Adrenal gland (tissue), 5 donors: ENCODE measurements at regions not wholly inside any gene's neighbourhood (a gene's known extent, or its start where the extent isn't known, plus 50 kb on each side); places are given as distances from the start of the nearest gene placed in this dataset.

Source experiments
- CTCF ChIP-seq, 6 experiments: fragments of 450-650 bp in 4 of 6; fragments of 200-600 bp in 2 of 6; sonication (generic) in 1 of 6; IDR thresholded peaks; 1 replicate in 5 of 6; 2 replicates in 1 of 6; pipeline versions ENCODE4 v1.5.1 to v1.8.0; 2016 to 2021; ENCODE audit warnings: antibody characterized with exemption in 6 of 6, mild to moderate bottlenecking in 2 of 6, moderate library complexity in 1 of 6
- POLR2A ChIP-seq, 2 donors: fragments of 450-650 bp; IDR thresholded peaks; one replicate each; pipeline ENCODE4 v1.6.1; 2017; ENCODE audit warnings: antibody characterized with exemption in 2 of 2, mild to moderate bottlenecking in 2 of 2, moderate library complexity in 1 of 2
- donor health status: DM: no; HTN: no; CAD: no.

GRCh38 chr13:90239130-90239529 is 1108.4 kb upstream of the MIR17HG start:
- no peak for TF ChIP-seq CTCF (IDR thresholded peaks at IDR 0.05)
- TF ChIP-seq POLR2A (IDR thresholded peaks at IDR 0.05): no peak
